Panc1 (cell line): ENCODE measurements at regions not wholly inside any gene's neighbourhood (a gene's known extent, or its start where the extent isn't known, plus 50 kb on each side); places are given as distances from the start of the nearest gene placed in this dataset.

ENCODE experiments used
- CTCF ChIP-seq: fragments of 450-650 bp; IDR thresholded peaks from 2 replicates; pipeline ENCODE4 v1.5.1; 2017; ENCODE audit warnings: mild to moderate bottlenecking
- POLR2AphosphoS5 ChIP-seq: IDR thresholded peaks from 2 replicates; pipeline ENCODE4 v1.6.1; 2012; ENCODE audit warnings: mild to moderate bottlenecking, low read depth, low read length, moderate library complexity
- REST ChIP-seq, 2 experiments: IDR thresholded peaks; 2 replicates each; pipeline ENCODE4 v1.6.1; 2011 to 2012; ENCODE audit warnings: low read depth in 2 of 2, control low read depth in 1 of 2, low read length in 1 of 2, mild to moderate bottlenecking in 1 of 2, moderate library complexity in 1 of 2; ENCODE audit not compliant: insufficient read depth in 1 of 2
- SIN3A ChIP-seq: IDR thresholded peaks from 2 replicates; pipeline ENCODE4 v1.6.1; 2012; ENCODE audit warnings: low read depth, mild to moderate bottlenecking, low read length, moderate library complexity, borderline replicate concordance; ENCODE audit not compliant: insufficient read depth
- TCF7L2 ChIP-seq: IDR thresholded peaks from 2 replicates; pipeline ENCODE4 v1.6.1; 2011; ENCODE audit warnings: mild to moderate bottlenecking, low read depth, low read length, inconsistent platforms

DNA sequence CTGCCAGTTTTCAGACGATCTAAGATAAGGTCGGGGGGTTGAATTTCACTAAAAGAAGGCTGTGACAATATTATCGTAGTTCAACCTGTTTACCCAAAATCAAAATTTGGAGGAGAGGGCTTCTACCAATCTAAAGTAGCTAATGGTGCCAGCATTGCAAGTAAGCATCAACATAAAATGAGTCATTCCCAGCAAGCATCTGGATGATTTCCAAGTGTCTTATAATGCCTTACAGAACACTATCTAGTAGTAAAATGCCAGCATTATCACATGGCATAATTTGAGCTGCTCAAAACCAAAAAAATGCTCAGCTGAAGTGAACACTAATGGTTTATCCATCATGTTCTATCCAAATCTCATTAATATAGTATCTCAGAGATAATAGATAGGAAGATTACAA lies 1193.9 kb downstream of the DNAJB9 start:
- TF ChIP-seq POLR2AphosphoS5 (no peak), CTCF (no peak), SIN3A (no peak), TCF7L2 (no peak), REST (IDR thresholded peaks at IDR 0.05; ENCODE audit: insufficient read depth in 1 of 2, low read depth in 2 of 2, low read length in 1 of 2) (no peak)
